ENCODE measurements at regions not wholly inside any gene's neighbourhood (a gene's known extent, or its start where the extent isn't known, plus 50 kb on each side); places are given as distances from the start of the nearest gene placed in this dataset.

DNA sequence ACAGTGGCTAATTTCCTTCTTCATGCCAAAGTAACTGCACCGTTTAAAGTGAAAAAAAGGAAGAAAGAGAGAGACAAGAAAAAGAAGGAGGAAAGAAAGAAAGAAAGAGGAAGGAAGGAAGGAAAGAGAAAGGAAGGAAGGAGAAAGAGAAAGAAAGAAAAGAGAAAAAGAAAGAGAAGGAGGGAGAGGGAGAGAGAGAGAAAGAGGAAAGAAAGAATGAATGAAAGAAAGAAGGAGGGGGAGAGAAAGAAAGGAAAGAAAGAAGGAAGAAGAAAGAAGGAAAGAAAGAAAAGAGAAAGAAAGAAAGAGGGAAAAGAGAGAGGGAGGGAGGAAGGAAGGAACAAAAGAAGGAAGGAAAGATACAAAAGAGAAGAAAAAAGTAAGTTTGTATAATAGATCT lies 100.6 kb downstream of the GTPBP8 start:
- H3K9ac ChIP-seq (ENCODE audit: low read depth in 1 of 2, low read length in 2 of 2): no peak overlapping the region
- WGBS: 76% methylated on average over 1 of the region's 1 CpG
- H3K4me3 ChIP-seq (ENCODE audit: low read depth in 1 of 3, low read length in 3 of 3): no peak overlapping the region
- H3K27ac ChIP-seq (ENCODE audit: low read depth in 1 of 2, low read length in 2 of 2): no peak overlapping the region
- no peaks in the 10 kb centered on the region for H3K36me3 ChIP-seq (ENCODE audit: control insufficient read depth in 4 of 4, insufficient read depth in 3 of 4, low read depth in 1 of 4, low read length in 3 of 4)
- no peaks in the 10 kb centered on the region for H3K27me3 ChIP-seq (ENCODE audit: control insufficient read depth in 4 of 4, insufficient read depth in 4 of 4, low read length in 3 of 4)
- TF ChIP-seq NR2F2 (IDR thresholded peaks at IDR 0.05) (no peak), YY1 (IDR thresholded peaks at IDR 0.05) (no peak), JUND (IDR thresholded peaks at IDR 0.05) (no peak), FOXA2 (IDR thresholded peaks at IDR 0.05) (no peak), SP1 (IDR thresholded peaks at IDR 0.05) (no peak), RAD21 (IDR thresholded peaks at IDR 0.05) (no peak), TAF1 (conservative IDR thresholded peaks at IDR 0.05) (no peak), HNF4G (IDR thresholded peaks at IDR 0.05) (no peak), FOXA1 (IDR thresholded peaks at IDR 0.05) (no peak), GABPA (IDR thresholded peaks at IDR 0.05 in 1 of 2, conservative IDR thresholded peaks at IDR 0.05 in 1 of 2) (no peak)
- TF ChIP-seq, protein P1, sequence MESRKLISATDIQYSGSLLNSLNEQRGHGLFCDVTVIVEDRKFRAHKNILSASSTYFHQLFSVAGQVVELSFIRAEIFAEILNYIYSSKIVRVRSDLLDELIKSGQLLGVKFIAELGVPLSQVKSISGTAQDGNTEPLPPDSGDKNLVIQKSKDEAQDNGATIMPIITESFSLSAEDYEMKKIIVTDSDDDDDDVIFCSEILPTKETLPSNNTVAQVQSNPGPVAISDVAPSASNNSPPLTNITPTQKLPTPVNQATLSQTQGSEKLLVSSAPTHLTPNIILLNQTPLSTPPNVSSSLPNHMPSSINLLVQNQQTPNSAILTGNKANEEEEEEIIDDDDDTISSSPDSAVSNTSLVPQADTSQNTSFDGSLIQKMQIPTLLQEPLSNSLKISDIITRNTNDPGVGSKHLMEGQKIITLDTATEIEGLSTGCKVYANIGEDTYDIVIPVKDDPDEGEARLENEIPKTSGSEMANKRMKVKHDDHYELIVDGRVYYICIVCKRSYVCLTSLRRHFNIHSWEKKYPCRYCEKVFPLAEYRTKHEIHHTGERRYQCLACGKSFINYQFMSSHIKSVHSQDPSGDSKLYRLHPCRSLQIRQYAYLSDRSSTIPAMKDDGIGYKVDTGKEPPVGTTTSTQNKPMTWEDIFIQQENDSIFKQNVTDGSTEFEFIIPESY (IDR thresholded peaks at IDR 0.05): no peak
- TF ChIP-seq, protein P2, sequence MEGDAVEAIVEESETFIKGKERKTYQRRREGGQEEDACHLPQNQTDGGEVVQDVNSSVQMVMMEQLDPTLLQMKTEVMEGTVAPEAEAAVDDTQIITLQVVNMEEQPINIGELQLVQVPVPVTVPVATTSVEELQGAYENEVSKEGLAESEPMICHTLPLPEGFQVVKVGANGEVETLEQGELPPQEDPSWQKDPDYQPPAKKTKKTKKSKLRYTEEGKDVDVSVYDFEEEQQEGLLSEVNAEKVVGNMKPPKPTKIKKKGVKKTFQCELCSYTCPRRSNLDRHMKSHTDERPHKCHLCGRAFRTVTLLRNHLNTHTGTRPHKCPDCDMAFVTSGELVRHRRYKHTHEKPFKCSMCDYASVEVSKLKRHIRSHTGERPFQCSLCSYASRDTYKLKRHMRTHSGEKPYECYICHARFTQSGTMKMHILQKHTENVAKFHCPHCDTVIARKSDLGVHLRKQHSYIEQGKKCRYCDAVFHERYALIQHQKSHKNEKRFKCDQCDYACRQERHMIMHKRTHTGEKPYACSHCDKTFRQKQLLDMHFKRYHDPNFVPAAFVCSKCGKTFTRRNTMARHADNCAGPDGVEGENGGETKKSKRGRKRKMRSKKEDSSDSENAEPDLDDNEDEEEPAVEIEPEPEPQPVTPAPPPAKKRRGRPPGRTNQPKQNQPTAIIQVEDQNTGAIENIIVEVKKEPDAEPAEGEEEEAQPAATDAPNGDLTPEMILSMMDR (IDR thresholded peaks at IDR 0.05; ENCODE audit: low read depth, low read length, missing input control): no peak
- TF ChIP-seq, protein P3, sequence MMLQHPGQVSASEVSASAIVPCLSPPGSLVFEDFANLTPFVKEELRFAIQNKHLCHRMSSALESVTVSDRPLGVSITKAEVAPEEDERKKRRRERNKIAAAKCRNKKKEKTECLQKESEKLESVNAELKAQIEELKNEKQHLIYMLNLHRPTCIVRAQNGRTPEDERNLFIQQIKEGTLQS (IDR thresholded peaks at IDR 0.05): no peak
- TF ChIP-seq, protein P4, sequence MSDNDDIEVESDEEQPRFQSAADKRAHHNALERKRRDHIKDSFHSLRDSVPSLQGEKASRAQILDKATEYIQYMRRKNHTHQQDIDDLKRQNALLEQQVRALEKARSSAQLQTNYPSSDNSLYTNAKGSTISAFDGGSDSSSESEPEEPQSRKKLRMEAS (IDR thresholded peaks at IDR 0.05): no peak
- no peaks in the 10 kb centered on the region for H3K4me1 ChIP-seq (ENCODE audit: control insufficient read depth in 4 of 4, insufficient read depth in 4 of 4, low read length in 3 of 4)
- no peaks in the 10 kb centered on the region for H3K9me3 ChIP-seq (ENCODE audit: control insufficient read depth in 4 of 4, low read length in 3 of 4)
- no peak for DNase-seq (ENCODE audit: low spot score)

DNA sequence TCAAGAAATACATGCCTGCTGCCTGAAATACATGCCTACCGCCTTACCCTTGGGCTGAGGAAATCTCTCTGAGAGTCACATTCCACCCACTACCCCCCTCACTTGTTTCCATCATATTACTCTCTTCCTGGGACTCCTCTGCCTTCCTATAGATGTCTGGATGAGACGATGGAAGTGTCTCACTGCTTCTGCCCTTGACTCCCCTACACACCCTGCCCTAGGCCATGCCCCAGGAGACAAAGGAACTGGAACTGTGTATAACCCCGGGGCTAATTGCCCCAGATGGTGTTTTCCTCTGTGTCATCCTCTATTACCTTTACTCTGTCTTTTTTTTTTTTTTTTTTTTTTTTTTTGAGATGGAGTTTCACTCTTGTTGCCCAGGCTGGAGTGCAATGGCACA lies 102.0 kb downstream of the GTPBP8 start:
- 89% methylated on average over 3 of the region's 3 CpGs for WGBS
- no peak for DNase-seq (ENCODE audit: low spot score)
- H3K4me1 ChIP-seq (ENCODE audit: control insufficient read depth in 4 of 4, insufficient read depth in 4 of 4, low read length in 3 of 4): no peaks in the 10 kb centered on the region

More for the DNA sequence above, 102.0 kb downstream of the GTPBP8 start:
- no peak overlapping the region for H3K4me3 ChIP-seq (ENCODE audit: low read depth in 1 of 3, low read length in 3 of 3)
- H3K9ac ChIP-seq (ENCODE audit: low read depth in 1 of 2, low read length in 2 of 2): no peak overlapping the region
- no peaks in the 10 kb centered on the region for H3K36me3 ChIP-seq (ENCODE audit: control insufficient read depth in 4 of 4, insufficient read depth in 3 of 4, low read depth in 1 of 4, low read length in 3 of 4)
- H3K9me3 ChIP-seq (ENCODE audit: control insufficient read depth in 4 of 4, low read length in 3 of 4): no peaks in the 10 kb centered on the region
- no peak overlapping the region for H3K27ac ChIP-seq (ENCODE audit: low read depth in 1 of 2, low read length in 2 of 2)
- TF ChIP-seq FOXA2 (IDR thresholded peaks at IDR 0.05) (no peak), EGR1 (IDR thresholded peaks at IDR 0.05; ENCODE audit: low read depth in 2 of 2) (no peak), RXRA (IDR thresholded peaks at IDR 0.05) (no peak), NR2F2 (IDR thresholded peaks at IDR 0.05) (no peak), HNF4G (IDR thresholded peaks at IDR 0.05) (no peak), FOXA1 (IDR thresholded peaks at IDR 0.05) (no peak), RAD21 (IDR thresholded peaks at IDR 0.05) (no peak), TAF1 (conservative IDR thresholded peaks at IDR 0.05) (no peak), HNF4A (conservative IDR thresholded peaks at IDR 0.05) (no peak)
- TF ChIP-seq, protein P5, sequence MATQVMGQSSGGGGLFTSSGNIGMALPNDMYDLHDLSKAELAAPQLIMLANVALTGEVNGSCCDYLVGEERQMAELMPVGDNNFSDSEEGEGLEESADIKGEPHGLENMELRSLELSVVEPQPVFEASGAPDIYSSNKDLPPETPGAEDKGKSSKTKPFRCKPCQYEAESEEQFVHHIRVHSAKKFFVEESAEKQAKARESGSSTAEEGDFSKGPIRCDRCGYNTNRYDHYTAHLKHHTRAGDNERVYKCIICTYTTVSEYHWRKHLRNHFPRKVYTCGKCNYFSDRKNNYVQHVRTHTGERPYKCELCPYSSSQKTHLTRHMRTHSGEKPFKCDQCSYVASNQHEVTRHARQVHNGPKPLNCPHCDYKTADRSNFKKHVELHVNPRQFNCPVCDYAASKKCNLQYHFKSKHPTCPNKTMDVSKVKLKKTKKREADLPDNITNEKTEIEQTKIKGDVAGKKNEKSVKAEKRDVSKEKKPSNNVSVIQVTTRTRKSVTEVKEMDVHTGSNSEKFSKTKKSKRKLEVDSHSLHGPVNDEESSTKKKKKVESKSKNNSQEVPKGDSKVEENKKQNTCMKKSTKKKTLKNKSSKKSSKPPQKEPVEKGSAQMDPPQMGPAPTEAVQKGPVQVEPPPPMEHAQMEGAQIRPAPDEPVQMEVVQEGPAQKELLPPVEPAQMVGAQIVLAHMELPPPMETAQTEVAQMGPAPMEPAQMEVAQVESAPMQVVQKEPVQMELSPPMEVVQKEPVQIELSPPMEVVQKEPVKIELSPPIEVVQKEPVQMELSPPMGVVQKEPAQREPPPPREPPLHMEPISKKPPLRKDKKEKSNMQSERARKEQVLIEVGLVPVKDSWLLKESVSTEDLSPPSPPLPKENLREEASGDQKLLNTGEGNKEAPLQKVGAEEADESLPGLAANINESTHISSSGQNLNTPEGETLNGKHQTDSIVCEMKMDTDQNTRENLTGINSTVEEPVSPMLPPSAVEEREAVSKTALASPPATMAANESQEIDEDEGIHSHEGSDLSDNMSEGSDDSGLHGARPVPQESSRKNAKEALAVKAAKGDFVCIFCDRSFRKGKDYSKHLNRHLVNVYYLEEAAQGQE (IDR thresholded peaks at IDR 0.05): no peak
- TF ChIP-seq, protein P2 (IDR thresholded peaks at IDR 0.05; ENCODE audit: low read depth, low read length, missing input control): no peak
- TF ChIP-seq, protein P1 (IDR thresholded peaks at IDR 0.05): no peak
- TF ChIP-seq, protein P3 (IDR thresholded peaks at IDR 0.05): no peak
- H3K27me3 ChIP-seq (ENCODE audit: control insufficient read depth in 4 of 4, insufficient read depth in 4 of 4, low read length in 3 of 4): no peaks in the 10 kb centered on the region
